Daoy (cell line): ENCODE measurements at regions not wholly inside any gene's neighbourhood (a gene's known extent, or its start where the extent isn't known, plus 50 kb on each side); places are given as distances from the start of the nearest gene placed in this dataset.

Source experiments
- DNase-seq: peaks from one replicate; pipeline ENCODE4 v3.0.0-alpha.2; 2015; ENCODE audit warnings: low read depth

- no peak for DNase-seq
Observed at GRCh38 chr10:35745617-35746403, 103.7 kb upstream of the FZD8 start.

- DNase-seq: no peak
Observed at GRCh38 chr10:35743851-35744250, 101.8 kb upstream of the FZD8 start.

GRCh38 chr10:35743351-35743750 is 101.3 kb upstream of the FZD8 start:
- DNase-seq: no peak

- peak; percentile 9 for DNase-seq
Observed at GRCh38 chr10:35739998-35740397, 97.9 kb upstream of the FZD8 start.

DNA sequence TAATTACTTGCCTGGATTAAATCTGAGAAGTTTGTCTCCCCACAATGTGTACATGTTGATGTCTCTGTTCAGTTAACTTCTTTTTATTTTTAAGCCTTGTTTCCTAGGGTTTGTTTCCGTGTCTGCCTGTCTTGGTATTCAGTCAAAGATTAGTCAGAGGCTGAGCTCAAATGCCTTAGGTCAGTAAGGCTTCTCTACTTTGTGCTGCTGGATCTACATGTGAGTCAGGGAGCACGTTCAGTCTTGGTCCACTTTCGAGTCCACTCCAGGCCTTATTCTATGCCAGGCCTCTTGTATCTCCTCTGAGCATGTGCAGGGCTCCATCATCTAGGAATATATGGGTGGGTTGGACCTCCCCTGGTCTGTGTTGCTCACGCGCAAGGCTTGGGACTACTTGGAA is 93.3 kb upstream of the FZD8 start:
- peak; percentile 37 for DNase-seq

DNA sequence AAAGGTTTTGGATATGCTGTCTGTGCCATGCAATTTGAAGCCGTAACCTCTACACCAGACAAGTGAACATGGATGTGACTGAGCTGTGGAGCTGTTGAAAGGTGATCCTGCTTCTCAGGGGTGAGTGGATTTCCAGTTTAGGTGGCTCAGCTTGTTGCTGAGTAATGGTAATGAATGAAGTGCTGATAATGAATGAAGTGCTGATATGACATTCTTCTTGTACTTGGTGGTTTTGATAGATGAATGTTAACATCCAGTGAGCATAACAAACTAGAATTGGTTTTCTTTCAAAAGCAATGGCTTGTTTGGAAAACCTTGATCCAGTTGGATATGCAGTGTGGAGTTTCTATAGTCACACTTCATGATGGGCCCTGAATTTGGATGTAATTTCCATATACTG is 89.7 kb upstream of the FZD8 start:
- DNase-seq: no peak

- DNase-seq: no peak
Observed at GRCh38 chr10:35728341-35728740, 86.2 kb upstream of the FZD8 start.

GRCh38 chr10:35726846-35727245 is 84.8 kb upstream of the FZD8 start:
- no peak for DNase-seq

DNA sequence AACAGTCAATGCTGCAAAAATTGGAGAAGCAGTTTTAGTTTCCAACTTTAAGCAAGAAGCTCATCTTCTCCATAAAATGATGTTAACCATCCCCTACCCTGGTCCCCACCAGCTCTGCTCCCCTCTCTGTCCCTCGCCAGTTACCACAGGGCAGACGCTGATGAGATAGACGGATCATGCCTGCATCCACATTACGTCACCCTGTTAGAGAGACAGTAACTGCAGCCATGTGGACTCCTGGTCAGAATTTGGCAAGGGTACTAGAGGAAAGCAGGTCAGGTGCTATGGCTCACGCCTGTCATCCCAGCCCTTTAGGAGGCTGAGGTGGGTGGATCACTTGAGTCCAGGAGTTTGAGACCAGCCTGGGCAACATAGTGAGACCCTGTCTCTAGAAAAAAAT is 81.9 kb upstream of the FZD8 start:
- DNase-seq: no peak

GRCh38 chr10:35723059-35723458 is 81.0 kb upstream of the FZD8 start:
- no peak for DNase-seq

- no peak for DNase-seq
Observed at GRCh38 chr10:35722636-35723035, 80.5 kb upstream of the FZD8 start.

GRCh38 chr10:35722226-35722625 is 80.1 kb upstream of the FZD8 start:
- no peak for DNase-seq

DNA sequence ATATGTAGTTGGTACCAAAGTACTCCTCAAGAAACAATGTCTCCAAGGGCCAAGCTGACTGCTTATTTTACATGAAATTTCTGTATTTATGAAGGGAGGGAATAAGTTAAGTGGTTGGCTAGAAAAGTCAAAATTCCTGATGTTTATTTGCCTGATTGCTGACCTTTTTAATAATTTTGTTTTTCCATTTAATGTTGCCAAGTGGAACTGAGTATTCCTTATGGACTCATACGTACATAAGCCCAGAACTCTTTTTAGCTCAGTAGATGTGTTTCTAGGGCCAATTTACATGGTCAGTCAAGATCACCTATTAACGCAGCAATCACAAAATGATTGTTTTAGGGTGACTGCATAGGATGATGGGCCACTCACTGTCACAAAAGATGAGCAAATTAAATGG is 78.3 kb upstream of the FZD8 start:
- no peak for DNase-seq

GRCh38 chr10:35716776-35717175 is 74.7 kb upstream of the FZD8 start:
- no peak for DNase-seq

- DNase-seq: no peak
Observed at GRCh38 chr10:35712486-35712885, 70.4 kb upstream of the FZD8 start.

- peak; percentile 9 for DNase-seq
Observed at GRCh38 chr10:35711615-35712411, 69.7 kb upstream of the FZD8 start.

GRCh38 chr10:35707642-35708425 is 65.7 kb upstream of the FZD8 start:
- DNase-seq: no peak

DNA sequence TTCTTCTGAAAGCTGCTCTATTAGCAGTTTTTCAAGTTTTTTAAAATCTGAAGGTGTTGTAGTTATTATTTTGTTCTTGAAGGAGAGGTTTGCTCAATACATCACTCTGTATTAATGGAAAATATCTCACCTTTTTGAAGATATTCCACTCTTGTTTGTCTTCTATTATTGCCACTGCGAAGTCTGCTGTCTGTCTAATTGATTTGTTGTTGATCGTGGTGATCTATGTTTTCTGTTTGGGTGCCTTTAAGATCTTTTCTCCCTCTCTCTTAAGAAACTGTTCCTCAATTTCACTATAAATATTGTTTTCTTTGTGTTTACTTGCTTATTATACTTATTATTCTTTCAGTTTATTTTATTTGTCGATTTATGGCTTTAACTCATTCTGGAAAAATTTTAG is 64.9 kb upstream of the FZD8 start:
- no peak for DNase-seq

- no peak for DNase-seq
Observed at GRCh38 chr10:35705671-35706070, 63.6 kb upstream of the FZD8 start.

GRCh38 chr10:35705051-35705450 is 63.0 kb upstream of the FZD8 start:
- DNase-seq: no peak

GRCh38 chr10:35704401-35704800 is 62.3 kb upstream of the FZD8 start:
- DNase-seq: no peak

GRCh38 chr10:35700487-35700882 is 58.4 kb upstream of the FZD8 start:
- DNase-seq: no peak
